ENCODE measurements at regions not wholly inside any gene's neighbourhood (a gene's known extent, or its start where the extent isn't known, plus 50 kb on each side); places are given as distances from the start of the nearest gene placed in this dataset.

GRCh38 chr1:201656311-201657032 lies 117.5 kb downstream of the NAV1 start:
- H3K27me3 ChIP-seq: no peaks in the 10 kb centered on the region
- H3K4me1 ChIP-seq: peaks cover 6% of the 10 kb centered on the region
- DNase-seq (no peak), ATAC-seq (no peak)
- no peak for TF ChIP-seq CTCF (IDR thresholded peaks at IDR 0.05)
- no peaks in the 10 kb centered on the region for H3K36me3 ChIP-seq
- no peaks in the 10 kb centered on the region for H3K9me3 ChIP-seq
- H3K4me3 ChIP-seq: no peak overlapping the region
- intact Hi-C loops (cut with DNase I): no loop called here
- no peak overlapping the region for H3K27ac ChIP-seq

- DNase-seq (no peak), ATAC-seq (no peak)
- TF ChIP-seq CTCF (IDR thresholded peaks at IDR 0.05): no peak
- intact Hi-C loops (cut with DNase I): no loop called here
- Histone ChIP-seq H3K4me3 (no peak overlapping the region), H3K9me3 (no peaks in the 10 kb centered on the region), H3K4me1 (peaks cover 6% of the 10 kb centered on the region), H3K27me3 (no peaks in the 10 kb centered on the region), H3K36me3 (no peaks in the 10 kb centered on the region), H3K27ac (no peak overlapping the region)
These were observed 120.6 kb downstream of the NAV1 start for GRCh38 chr1:201659572-201659971.

- H3K27me3 ChIP-seq: no peaks in the 10 kb centered on the region
- no peak for DNase-seq
- TF ChIP-seq CTCF (IDR thresholded peaks at IDR 0.05): no peak
- intact Hi-C loops (cut with DNase I): no loop called here
- no peak overlapping the region for H3K27ac ChIP-seq
- H3K9me3 ChIP-seq: no peaks in the 10 kb centered on the region
- H3K4me3 ChIP-seq: no peak overlapping the region
- no peak for ATAC-seq
- no peaks in the 10 kb centered on the region for H3K36me3 ChIP-seq
- no peaks in the 10 kb centered on the region for H3K4me1 ChIP-seq
These were observed 122.2 kb downstream of the NAV1 start for GRCh38 chr1:201660931-201661822.

GRCh38 chr1:201661823-201662359 lies 123.0 kb downstream of the NAV1 start:
- Histone ChIP-seq H3K4me3 (no peak overlapping the region), H3K27ac (no peak overlapping the region), H3K9me3 (no peaks in the 10 kb centered on the region), H3K27me3 (no peaks in the 10 kb centered on the region), H3K4me1 (no peaks in the 10 kb centered on the region), H3K36me3 (no peaks in the 10 kb centered on the region)
- DNase-seq (no peak), ATAC-seq (no peak)
- intact Hi-C loops (cut with DNase I): no loop called here
- no peak for TF ChIP-seq CTCF (IDR thresholded peaks at IDR 0.05)

- DNase-seq: no peak
- TF ChIP-seq CTCF (IDR thresholded peaks at IDR 0.05): no peak
- H3K4me3 ChIP-seq: no peak overlapping the region
- H3K27me3 ChIP-seq: no peaks in the 10 kb centered on the region
- intact Hi-C loops (cut with DNase I): no loop called here
- H3K27ac ChIP-seq: no peak overlapping the region
- no peaks in the 10 kb centered on the region for H3K4me1 ChIP-seq
- ATAC-seq: no peak
- no peaks in the 10 kb centered on the region for H3K36me3 ChIP-seq
- H3K9me3 ChIP-seq: no peaks in the 10 kb centered on the region
These were observed 123.7 kb downstream of the NAV1 start for GRCh38 chr1:201662646-201663045.

All from upper lobe of right lung (tissue), 1 donor.